ENCODE measurements at regions not wholly inside any gene's neighbourhood (a gene's known extent, or its start where the extent isn't known, plus 50 kb on each side); places are given as distances from the start of the nearest gene placed in this dataset.

- H3K4me1 Mint-ChIP-seq (ENCODE audit: low read depth): peaks cover 47% of the 10 kb centered on the region
- Histone ChIP-seq H3K9me3 (ENCODE audit: control insufficient read depth in 1 of 2, insufficient read depth in 1 of 2, low read length in 2 of 2) (no peaks in the 10 kb centered on the region), H3K36me3 (ENCODE audit: insufficient read depth, low read length) (no peaks in the 10 kb centered on the region), H3K27me3 (ENCODE audit: control insufficient read depth in 1 of 2, insufficient read depth in 2 of 2, low read length in 2 of 2) (no peaks in the 10 kb centered on the region), H3K4me1 (ENCODE audit: insufficient read depth, low read length) (peaks cover 38% of the 10 kb centered on the region), H3K27ac (ENCODE audit: low read depth in 1 of 2, low read length in 2 of 2) (no peak overlapping the region), H3K4me3 (ENCODE audit: low read length) (no peak overlapping the region)
- no peak overlapping the region for H3K27ac Mint-ChIP-seq
- DNase-seq: peak in 2 of 14 experiments; percentile 43 to 60
- ATAC-seq (ENCODE audit: poor library complexity): no peak
- intact Hi-C loops (cut with DNase I, micrococcal nuclease): no loop called here
- POLR2A ChIA-PET: no interaction called here
- no peaks in the 10 kb centered on the region for H3K36me3 Mint-ChIP-seq (ENCODE audit: low read depth)
- H3K9me3 Mint-ChIP-seq: no peaks in the 10 kb centered on the region
- H3K27me3 Mint-ChIP-seq: no peaks in the 10 kb centered on the region
- CTCF ChIA-PET: interaction anchor here (1.0 to 2.1 kb wide), 2 partner anchors 8 to 25 kb away, joined by 3 to 7 read pairs; no protein-coding TSS in a partner anchor
- TF ChIP-seq, protein P1, sequence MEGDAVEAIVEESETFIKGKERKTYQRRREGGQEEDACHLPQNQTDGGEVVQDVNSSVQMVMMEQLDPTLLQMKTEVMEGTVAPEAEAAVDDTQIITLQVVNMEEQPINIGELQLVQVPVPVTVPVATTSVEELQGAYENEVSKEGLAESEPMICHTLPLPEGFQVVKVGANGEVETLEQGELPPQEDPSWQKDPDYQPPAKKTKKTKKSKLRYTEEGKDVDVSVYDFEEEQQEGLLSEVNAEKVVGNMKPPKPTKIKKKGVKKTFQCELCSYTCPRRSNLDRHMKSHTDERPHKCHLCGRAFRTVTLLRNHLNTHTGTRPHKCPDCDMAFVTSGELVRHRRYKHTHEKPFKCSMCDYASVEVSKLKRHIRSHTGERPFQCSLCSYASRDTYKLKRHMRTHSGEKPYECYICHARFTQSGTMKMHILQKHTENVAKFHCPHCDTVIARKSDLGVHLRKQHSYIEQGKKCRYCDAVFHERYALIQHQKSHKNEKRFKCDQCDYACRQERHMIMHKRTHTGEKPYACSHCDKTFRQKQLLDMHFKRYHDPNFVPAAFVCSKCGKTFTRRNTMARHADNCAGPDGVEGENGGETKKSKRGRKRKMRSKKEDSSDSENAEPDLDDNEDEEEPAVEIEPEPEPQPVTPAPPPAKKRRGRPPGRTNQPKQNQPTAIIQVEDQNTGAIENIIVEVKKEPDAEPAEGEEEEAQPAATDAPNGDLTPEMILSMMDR (IDR thresholded peaks at IDR 0.05): no peak
- no peak overlapping the region for H3K4me3 Mint-ChIP-seq
Observed at GRCh38 chr1:54464477-54465146, 58.4 kb upstream of the SSBP3 start.

- DNase-seq: peak in 2 of 14 experiments; percentile 34 to 46
Observed at GRCh38 chr1:54464031-54464476, 57.9 kb upstream of the SSBP3 start.

GRCh38 chr1:54463259-54464030, 57.3 kb upstream of the SSBP3 start:
- intact Hi-C loops (cut with DNase I, micrococcal nuclease): no loop called here
- no peak for ATAC-seq (ENCODE audit: poor library complexity)
- Mint-ChIP-seq H3K4me1 (ENCODE audit: low read depth) (peaks cover 47% of the 10 kb centered on the region), H3K36me3 (ENCODE audit: low read depth) (no peaks in the 10 kb centered on the region), H3K27me3 (no peaks in the 10 kb centered on the region), H3K9me3 (no peaks in the 10 kb centered on the region), H3K4me3 (no peak overlapping the region), H3K27ac (no peak overlapping the region)
- TF ChIP-seq, protein P1 (IDR thresholded peaks at IDR 0.05): no peak
- peaks cover 44% of the 10 kb centered on the region for H3K4me1 ChIP-seq (ENCODE audit: insufficient read depth, low read length)
- no peaks in the 10 kb centered on the region for H3K9me3 ChIP-seq (ENCODE audit: control insufficient read depth in 1 of 2, insufficient read depth in 1 of 2, low read length in 2 of 2)
- H3K27me3 ChIP-seq (ENCODE audit: control insufficient read depth in 1 of 2, insufficient read depth in 2 of 2, low read length in 2 of 2): no peaks in the 10 kb centered on the region
- H3K36me3 ChIP-seq (ENCODE audit: insufficient read depth, low read length): no peaks in the 10 kb centered on the region
- ChIA-PET CTCF (interaction anchor here (1.0 to 2.1 kb wide), 2 partner anchors 9 to 26 kb away, joined by 3 to 7 read pairs; no protein-coding TSS in a partner anchor), POLR2A (interaction anchor here (1.0 to 4.8 kb wide), 2 partner anchors 17 to 23 kb away, joined by 3 to 28 read pairs; no protein-coding TSS in a partner anchor)
- no peak for DNase-seq
- no peak overlapping the region for H3K27ac ChIP-seq (ENCODE audit: low read depth in 1 of 2, low read length in 2 of 2)
- no peak overlapping the region for H3K4me3 ChIP-seq (ENCODE audit: low read length)

More at GRCh38 chr1:54464031-54464476, 57.9 kb upstream of the SSBP3 start:
- H3K27me3 ChIP-seq (ENCODE audit: control insufficient read depth in 1 of 2, insufficient read depth in 2 of 2, low read length in 2 of 2): no peaks in the 10 kb centered on the region
- H3K4me1 Mint-ChIP-seq (ENCODE audit: low read depth): peaks cover 47% of the 10 kb centered on the region
- TF ChIP-seq, protein P1 (IDR thresholded peaks at IDR 0.05): no peak
- ChIA-PET POLR2A (no interaction called here), CTCF (interaction anchor here (1.0 to 2.1 kb wide), 2 partner anchors 9 to 25 kb away, joined by 3 to 7 read pairs; no protein-coding TSS in a partner anchor)
- no peak overlapping the region for H3K27ac Mint-ChIP-seq
- H3K36me3 ChIP-seq (ENCODE audit: insufficient read depth, low read length): no peaks in the 10 kb centered on the region
- H3K27ac ChIP-seq (ENCODE audit: low read depth in 1 of 2, low read length in 2 of 2): no peak overlapping the region
- no peak for ATAC-seq (ENCODE audit: poor library complexity)
- no peaks in the 10 kb centered on the region for H3K27me3 Mint-ChIP-seq
- H3K4me3 Mint-ChIP-seq: no peak overlapping the region
- no peak overlapping the region for H3K4me3 ChIP-seq (ENCODE audit: low read length)
- intact Hi-C loops (cut with DNase I, micrococcal nuclease): no loop called here
- H3K9me3 ChIP-seq (ENCODE audit: control insufficient read depth in 1 of 2, insufficient read depth in 1 of 2, low read length in 2 of 2): no peaks in the 10 kb centered on the region
- H3K9me3 Mint-ChIP-seq: no peaks in the 10 kb centered on the region
- H3K36me3 Mint-ChIP-seq (ENCODE audit: low read depth): no peaks in the 10 kb centered on the region
- H3K4me1 ChIP-seq (ENCODE audit: insufficient read depth, low read length): peaks cover 44% of the 10 kb centered on the region
